ENCODE measurements at regions not wholly inside any gene's neighbourhood (a gene's known extent, or its start where the extent isn't known, plus 50 kb on each side); places are given as distances from the start of the nearest gene placed in this dataset.

DNA sequence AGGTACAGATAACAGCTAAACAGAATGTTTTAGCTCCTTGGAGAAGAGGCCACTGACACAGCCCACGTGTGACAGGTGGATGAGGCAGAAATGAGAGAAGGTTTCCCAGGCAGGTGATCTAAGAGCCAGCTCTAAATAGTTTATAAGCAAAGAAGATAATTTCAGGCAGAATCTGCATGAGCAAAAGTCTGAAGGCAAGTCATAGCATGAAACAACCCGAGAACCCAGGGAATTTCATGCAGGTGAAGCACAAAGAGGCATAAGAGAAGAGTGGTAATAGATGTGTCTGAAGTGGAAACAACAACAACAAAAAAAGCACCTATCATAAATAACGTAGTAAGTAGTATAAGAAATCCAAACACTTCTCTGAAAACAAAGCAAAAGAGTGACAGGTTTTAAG is 275.8 kb upstream of the CPEB2 start:
- Mint-ChIP-seq H3K36me3 (ENCODE audit: low read depth) (no peaks in the 10 kb centered on the region), H3K9me3 (no peaks in the 10 kb centered on the region), H3K27ac (no peak overlapping the region), H3K27me3 (ENCODE audit: low read depth) (no peaks in the 10 kb centered on the region), H3K4me3 (no peak overlapping the region), H3K4me1 (ENCODE audit: low read depth) (no peaks in the 10 kb centered on the region)
- DNase-seq (ENCODE audit: low spot score): no peak

DNA sequence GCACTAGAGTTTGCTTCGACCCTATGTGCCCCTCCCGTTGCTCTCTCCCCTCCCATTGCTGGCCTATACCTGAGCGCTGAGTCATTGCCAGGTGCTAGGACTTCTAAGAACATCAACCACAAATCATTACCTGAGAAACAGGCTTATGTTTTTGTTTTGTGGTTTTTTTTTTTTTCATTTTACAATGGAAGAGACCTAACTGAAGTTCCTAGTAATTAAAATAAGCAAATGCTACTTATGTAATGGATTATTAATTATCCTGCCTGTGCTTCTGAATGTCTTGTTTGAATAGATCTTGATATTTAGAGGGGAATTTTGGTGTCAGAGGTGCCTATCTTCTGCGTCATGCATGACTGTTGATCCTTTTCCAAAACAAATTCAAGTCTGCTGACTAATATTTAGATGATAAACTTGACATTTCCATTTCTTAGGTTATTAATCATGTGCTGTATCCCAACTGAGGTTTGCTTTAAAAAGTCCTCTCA is 275.4 kb upstream of the CPEB2 start:
- Mint-ChIP-seq H3K4me3 (no peak overlapping the region), H3K27ac (no peak overlapping the region), H3K9me3 (no peaks in the 10 kb centered on the region), H3K36me3 (ENCODE audit: low read depth) (no peaks in the 10 kb centered on the region), H3K4me1 (ENCODE audit: low read depth) (no peaks in the 10 kb centered on the region), H3K27me3 (ENCODE audit: low read depth) (no peaks in the 10 kb centered on the region)
- DNase-seq (ENCODE audit: low spot score): no peak

DNA sequence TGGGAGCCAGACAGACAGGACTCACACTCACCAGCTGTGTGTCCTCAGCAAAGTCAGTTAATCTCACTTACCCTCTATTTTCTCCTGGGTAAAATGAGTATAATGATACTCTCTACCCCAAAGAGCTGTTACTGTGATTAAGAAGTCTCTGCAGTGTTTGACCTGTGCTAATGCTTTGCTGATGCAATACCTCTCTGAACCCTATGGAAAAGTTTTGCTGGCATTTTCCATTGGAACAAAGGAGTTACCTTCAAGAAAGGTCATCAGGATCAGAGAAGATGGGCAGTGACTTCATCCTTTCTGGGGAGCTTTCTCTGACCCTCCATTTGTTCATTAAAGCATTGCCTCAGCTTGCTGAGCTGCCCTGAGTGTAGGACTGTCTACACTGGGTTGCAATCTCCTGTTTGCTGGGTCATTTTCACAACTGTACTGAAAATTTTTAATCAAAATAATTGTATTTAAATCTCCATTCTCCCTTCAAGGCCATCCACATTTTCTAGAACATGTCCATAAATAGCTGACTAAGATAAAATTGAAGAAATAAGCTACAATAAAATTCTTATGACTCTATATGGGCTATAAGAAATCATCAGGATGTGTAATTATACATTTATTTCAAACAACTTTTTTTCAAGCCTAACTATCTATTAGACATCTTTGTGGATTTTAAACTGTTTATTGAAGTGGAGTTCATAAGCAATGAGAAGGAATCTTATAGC is 272.8 kb upstream of the CPEB2 start:
- Mint-ChIP-seq H3K36me3 (ENCODE audit: low read depth) (no peaks in the 10 kb centered on the region), H3K9me3 (no peaks in the 10 kb centered on the region), H3K27ac (no peak overlapping the region), H3K4me1 (ENCODE audit: low read depth) (no peaks in the 10 kb centered on the region), H3K4me3 (no peak overlapping the region), H3K27me3 (ENCODE audit: low read depth) (no peaks in the 10 kb centered on the region)
- DNase-seq (ENCODE audit: low spot score): no peak

DNA sequence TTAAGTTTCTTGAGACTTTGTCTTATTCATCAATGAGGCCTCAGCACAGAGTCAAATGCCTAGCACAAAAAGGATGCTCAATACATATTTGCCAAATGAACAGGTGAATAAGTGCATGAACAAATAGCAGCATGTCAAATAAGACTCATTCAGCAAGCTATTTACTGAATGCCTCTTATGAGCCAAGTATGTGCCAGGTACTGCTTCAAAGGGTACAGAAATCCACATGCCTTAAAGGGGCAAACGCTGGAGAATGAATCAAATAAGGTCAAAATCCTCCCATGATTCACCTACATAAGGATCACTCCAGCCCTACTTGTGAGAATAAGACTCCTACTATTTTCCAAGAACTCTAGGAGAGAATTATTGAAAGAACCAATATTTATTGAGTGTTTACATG is 260.2 kb upstream of the CPEB2 start:
- H3K9me3 Mint-ChIP-seq: no peaks in the 10 kb centered on the region
- no peaks in the 10 kb centered on the region for H3K4me1 Mint-ChIP-seq (ENCODE audit: low read depth)
- H3K4me3 Mint-ChIP-seq: no peak overlapping the region
- H3K36me3 Mint-ChIP-seq (ENCODE audit: low read depth): no peaks in the 10 kb centered on the region
- no peak for DNase-seq (ENCODE audit: low spot score)
- no peak overlapping the region for H3K27ac Mint-ChIP-seq
- no peaks in the 10 kb centered on the region for H3K27me3 Mint-ChIP-seq (ENCODE audit: low read depth)

DNA sequence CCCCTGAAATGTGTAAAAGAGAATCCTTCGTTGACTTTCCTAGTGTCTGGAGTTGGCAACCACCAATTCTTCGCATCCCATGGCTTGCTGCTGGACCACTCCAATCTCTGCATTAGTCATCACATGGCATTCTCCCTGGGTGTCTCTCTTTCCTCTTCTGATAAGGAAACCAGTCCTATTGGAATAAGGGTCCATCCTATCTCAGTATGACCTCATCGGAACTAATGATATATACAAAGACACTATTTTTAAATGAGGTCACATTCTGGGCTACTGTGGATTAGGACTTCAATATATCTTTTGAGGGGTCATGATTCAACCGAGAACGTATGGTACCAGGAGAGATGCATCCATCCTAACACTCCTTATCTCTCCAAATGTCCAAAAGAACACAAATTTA is 259.1 kb upstream of the CPEB2 start:
- Mint-ChIP-seq H3K27me3 (ENCODE audit: low read depth) (no peaks in the 10 kb centered on the region), H3K27ac (no peak overlapping the region), H3K4me1 (ENCODE audit: low read depth) (no peaks in the 10 kb centered on the region), H3K4me3 (no peak overlapping the region), H3K36me3 (ENCODE audit: low read depth) (no peaks in the 10 kb centered on the region), H3K9me3 (no peaks in the 10 kb centered on the region)
- DNase-seq (ENCODE audit: low spot score): no peak

DNA sequence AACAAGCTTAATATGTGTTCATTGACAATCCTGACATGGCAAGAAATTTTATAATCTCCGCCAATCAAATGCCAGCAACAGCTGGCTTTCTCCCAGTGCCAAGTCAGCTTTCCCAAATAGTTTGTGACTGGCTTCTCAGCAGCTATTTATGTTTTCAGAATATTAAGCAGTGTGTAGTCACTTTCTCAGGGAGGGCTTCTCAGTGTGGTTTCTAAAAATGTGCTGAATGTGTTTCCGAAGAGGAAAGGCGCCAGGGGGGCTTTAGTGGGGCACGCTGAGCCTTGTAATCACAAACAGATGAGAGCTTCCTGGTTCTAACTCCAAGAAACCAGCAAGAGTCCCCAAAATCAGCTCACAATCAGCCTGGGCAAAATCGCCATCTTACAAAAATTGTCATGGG is 258.7 kb upstream of the CPEB2 start:
- H3K36me3 Mint-ChIP-seq (ENCODE audit: low read depth): no peaks in the 10 kb centered on the region
- no peaks in the 10 kb centered on the region for H3K9me3 Mint-ChIP-seq
- H3K4me3 Mint-ChIP-seq: no peak overlapping the region
- H3K4me1 Mint-ChIP-seq (ENCODE audit: low read depth): no peaks in the 10 kb centered on the region
- H3K27me3 Mint-ChIP-seq (ENCODE audit: low read depth): no peaks in the 10 kb centered on the region
- no peak for DNase-seq (ENCODE audit: low spot score)
- no peak overlapping the region for H3K27ac Mint-ChIP-seq

DNA sequence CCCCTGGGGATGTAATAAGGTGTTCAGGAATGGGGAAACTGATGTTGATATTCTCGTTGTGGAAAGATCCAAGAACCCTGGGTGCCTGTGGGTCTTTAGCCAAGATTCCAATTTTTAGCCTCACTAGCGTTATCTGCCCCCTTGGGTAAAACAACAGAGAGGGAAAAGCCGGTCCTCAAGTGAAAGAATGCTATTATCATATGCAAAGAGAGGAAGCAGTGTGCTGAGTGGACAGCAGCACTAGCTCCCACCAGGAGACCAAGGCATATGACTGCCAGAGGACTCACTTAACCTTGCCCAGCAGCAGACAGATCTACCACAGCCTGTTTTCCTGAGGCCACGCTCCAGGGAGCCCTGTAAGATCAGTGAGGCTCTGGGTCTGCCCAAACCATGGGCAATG is 257.9 kb upstream of the CPEB2 start:
- H3K9me3 Mint-ChIP-seq: no peaks in the 10 kb centered on the region
- DNase-seq (ENCODE audit: low spot score): no peak
- H3K36me3 Mint-ChIP-seq (ENCODE audit: low read depth): no peaks in the 10 kb centered on the region

DNA sequence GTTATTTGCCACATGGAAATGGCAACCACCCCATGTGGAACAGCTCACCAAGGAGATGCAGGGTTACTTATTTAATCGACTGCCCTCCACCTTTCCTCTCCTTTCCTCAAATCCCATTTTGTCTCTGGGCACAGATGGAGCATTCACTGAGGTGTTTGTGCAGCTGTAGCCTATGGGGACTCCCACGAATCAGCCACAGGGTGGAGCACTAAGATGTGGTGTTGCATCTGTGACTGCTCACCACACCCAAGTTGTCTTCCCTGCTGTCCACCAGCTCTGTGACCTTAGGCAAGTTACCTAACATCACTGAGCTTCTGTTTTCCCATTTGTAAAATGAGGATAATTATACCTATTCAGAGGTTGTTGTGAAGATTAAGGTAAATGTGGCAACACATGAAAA is 252.4 kb upstream of the CPEB2 start:
- peaks cover 24% of the 10 kb centered on the region for H3K9me3 Mint-ChIP-seq
- no peaks in the 10 kb centered on the region for H3K36me3 Mint-ChIP-seq (ENCODE audit: low read depth)
- no peak overlapping the region for H3K27ac Mint-ChIP-seq
- H3K27me3 Mint-ChIP-seq (ENCODE audit: low read depth): no peaks in the 10 kb centered on the region
- no peak for DNase-seq (ENCODE audit: low spot score)
- H3K4me1 Mint-ChIP-seq (ENCODE audit: low read depth): no peaks in the 10 kb centered on the region
- H3K4me3 Mint-ChIP-seq: no peak overlapping the region

More for the DNA sequence above, 257.9 kb upstream of the CPEB2 start:
- no peak overlapping the region for H3K27ac Mint-ChIP-seq
- H3K27me3 Mint-ChIP-seq (ENCODE audit: low read depth): no peaks in the 10 kb centered on the region
- H3K4me3 Mint-ChIP-seq: no peak overlapping the region
- no peaks in the 10 kb centered on the region for H3K4me1 Mint-ChIP-seq (ENCODE audit: low read depth)

DNA sequence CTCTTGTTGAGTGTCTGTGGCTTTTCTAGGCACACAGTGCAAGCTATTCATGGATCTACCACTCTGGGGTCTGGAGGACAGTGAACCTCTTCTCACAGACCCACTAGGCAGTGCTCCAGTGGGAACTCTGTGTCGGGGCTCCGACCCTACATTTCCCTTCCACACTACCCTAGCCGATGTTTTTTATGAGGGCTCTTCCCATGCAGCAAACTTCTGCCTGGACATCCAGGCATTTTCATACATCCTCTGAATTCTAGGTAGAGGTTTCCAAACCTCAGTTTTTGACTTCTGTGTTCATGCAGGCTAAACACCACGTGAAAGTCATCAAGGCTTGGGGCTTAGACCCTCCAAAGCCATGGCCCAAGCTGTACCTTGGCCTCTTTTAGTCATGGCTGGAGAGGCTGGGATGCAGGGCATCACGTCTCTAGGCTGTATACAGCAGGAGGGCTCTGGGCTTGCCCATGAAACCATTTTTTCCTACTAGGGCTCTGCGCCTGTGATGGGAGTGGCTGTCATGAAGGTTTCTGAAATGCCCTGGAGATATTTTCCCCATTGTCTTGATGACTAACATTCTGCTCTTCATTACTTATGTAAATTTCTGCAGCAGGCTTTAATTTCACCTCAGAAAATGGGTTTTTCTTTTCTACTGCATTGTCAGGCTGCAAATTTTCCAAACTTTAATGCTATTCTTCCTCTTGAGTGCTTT is 249.8 kb upstream of the CPEB2 start:
- H3K36me3 Mint-ChIP-seq (ENCODE audit: low read depth): no peaks in the 10 kb centered on the region
- DNase-seq (ENCODE audit: low spot score): no peak
- H3K27ac Mint-ChIP-seq: no peak overlapping the region
- peaks cover 24% of the 10 kb centered on the region for H3K9me3 Mint-ChIP-seq
- H3K27me3 Mint-ChIP-seq (ENCODE audit: low read depth): no peaks in the 10 kb centered on the region
- no peak overlapping the region for H3K4me3 Mint-ChIP-seq
- H3K4me1 Mint-ChIP-seq (ENCODE audit: low read depth): no peaks in the 10 kb centered on the region

DNA sequence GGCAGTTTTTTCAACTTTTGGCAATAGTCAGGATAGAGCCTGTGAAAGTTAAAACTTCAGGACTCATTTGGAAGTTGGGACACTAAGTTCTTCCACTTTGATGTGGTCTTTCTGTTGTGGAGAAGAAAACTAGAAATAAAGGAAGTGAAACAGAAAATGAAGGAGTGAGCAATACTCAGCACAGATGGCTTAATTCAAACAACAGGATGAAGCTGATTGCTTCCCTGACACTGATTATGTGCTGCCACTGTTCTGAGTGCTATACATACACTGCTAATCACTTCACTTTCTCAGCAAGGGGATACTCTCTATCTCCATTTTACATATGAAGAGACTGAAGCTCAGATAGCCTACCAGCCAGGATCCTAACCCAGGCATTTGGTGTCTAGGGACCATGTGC is 235.1 kb upstream of the CPEB2 start:
- DNase-seq (ENCODE audit: low spot score): no peak
- Mint-ChIP-seq H3K36me3 (ENCODE audit: low read depth) (no peaks in the 10 kb centered on the region), H3K4me1 (ENCODE audit: low read depth) (no peaks in the 10 kb centered on the region), H3K4me3 (no peak overlapping the region), H3K9me3 (no peaks in the 10 kb centered on the region), H3K27me3 (ENCODE audit: low read depth) (no peaks in the 10 kb centered on the region), H3K27ac (no peak overlapping the region)

DNA sequence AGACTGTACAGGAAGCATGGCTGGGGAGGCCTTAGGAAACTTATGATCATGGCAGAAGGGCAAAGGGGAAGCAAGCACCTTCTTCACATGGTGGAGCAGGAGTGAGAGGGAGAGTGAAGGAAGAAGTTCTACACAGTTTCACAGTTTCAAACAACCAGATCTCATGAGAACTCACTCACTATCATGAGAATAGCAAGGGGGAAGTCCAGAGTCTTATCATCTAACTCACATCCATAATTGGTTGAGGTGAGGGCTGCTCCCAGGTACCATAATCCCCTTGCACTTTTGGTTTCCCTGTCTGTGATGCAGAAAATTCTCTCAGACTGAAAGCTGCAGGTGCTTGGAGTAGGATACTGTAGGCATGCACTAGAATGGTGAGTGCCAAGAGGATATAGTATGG is 233.8 kb upstream of the CPEB2 start:
- no peaks in the 10 kb centered on the region for H3K27me3 Mint-ChIP-seq (ENCODE audit: low read depth)
- peaks cover 3% of the 10 kb centered on the region for H3K9me3 Mint-ChIP-seq
- H3K4me3 Mint-ChIP-seq: no peak overlapping the region
- H3K36me3 Mint-ChIP-seq (ENCODE audit: low read depth): no peaks in the 10 kb centered on the region
- no peaks in the 10 kb centered on the region for H3K4me1 Mint-ChIP-seq (ENCODE audit: low read depth)
- no peak overlapping the region for H3K27ac Mint-ChIP-seq
- DNase-seq (ENCODE audit: low spot score): no peak

DNA sequence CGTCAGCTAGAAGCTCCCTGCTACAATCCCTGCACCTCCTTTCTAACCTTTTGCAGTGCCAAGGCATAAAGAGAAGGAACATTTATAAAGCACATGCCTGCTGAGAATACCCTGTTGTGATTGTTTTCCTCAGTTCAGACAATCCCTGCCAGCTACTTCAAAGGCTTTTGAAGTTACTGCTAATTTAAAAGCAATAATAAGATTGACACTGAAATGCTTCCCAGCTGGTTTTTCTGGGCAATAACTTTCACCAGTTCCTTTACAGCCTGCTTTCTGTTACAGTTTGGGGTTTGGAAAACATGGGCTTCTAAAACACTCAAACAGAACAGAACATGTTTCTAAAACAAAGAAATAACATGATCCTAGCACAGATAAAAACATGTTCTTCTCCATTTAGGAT is 232.3 kb upstream of the CPEB2 start:
- Mint-ChIP-seq H3K27ac (no peak overlapping the region), H3K4me3 (no peak overlapping the region), H3K4me1 (ENCODE audit: low read depth) (no peaks in the 10 kb centered on the region), H3K27me3 (ENCODE audit: low read depth) (no peaks in the 10 kb centered on the region), H3K9me3 (peaks cover 5% of the 10 kb centered on the region), H3K36me3 (ENCODE audit: low read depth) (no peaks in the 10 kb centered on the region)
- no peak for DNase-seq (ENCODE audit: low spot score)

DNA sequence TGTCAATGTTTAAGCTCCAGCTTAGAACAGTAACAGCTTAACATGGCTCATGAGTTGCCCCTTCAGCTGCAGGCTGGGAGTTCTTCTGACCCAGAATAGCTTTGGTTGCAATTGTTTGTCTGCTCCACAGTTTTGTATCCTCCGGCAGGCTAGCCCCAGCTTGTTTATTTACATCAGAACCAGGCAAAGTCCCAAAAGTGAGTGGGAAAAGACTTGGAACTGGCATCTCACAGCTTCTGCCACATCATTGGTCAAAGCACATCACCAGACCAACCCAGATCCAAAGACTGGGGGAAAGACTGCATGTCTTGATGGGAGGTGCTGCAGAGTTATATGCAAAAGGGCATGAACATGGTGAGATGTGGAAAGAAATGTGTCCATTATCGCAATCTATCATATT is 231.2 kb upstream of the CPEB2 start:
- no peaks in the 10 kb centered on the region for H3K27me3 Mint-ChIP-seq (ENCODE audit: low read depth)
- no peak for DNase-seq (ENCODE audit: low spot score)
- peaks cover 5% of the 10 kb centered on the region for H3K9me3 Mint-ChIP-seq
- no peak overlapping the region for H3K4me3 Mint-ChIP-seq
- H3K27ac Mint-ChIP-seq: no peak overlapping the region
- no peaks in the 10 kb centered on the region for H3K36me3 Mint-ChIP-seq (ENCODE audit: low read depth)
- no peaks in the 10 kb centered on the region for H3K4me1 Mint-ChIP-seq (ENCODE audit: low read depth)

DNA sequence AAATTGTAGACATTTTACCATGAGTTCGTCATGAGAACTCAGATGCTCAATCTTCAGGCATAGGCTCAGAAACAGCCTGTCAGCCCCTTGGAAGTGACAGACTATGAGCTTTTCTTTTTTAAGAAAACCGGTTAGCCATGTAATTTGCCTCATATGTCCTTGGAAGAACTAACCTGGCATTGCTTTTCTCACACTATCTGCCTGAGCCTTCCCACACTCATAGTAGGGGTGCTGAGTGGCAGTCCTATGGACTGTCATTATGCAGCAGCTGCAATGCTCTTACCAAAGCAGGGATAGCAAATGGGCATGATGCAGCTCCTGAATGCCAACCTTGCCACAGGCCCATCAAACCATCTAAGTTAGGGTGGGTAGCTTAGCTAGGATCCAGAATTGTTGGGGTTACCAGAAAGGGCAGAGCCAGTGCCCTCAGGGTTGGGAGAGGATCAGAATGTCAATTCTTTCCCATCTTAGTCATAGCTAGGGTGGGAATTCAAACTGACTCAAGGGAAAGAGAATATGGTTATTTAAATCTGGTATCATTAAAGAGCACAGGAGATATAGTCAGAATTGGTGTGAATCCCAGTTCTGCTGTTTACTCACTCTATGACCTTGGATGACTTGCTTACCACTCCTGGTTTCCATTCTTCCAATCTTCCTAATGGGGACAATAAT is 230.6 kb upstream of the CPEB2 start:
- Mint-ChIP-seq H3K4me1 (ENCODE audit: low read depth) (no peaks in the 10 kb centered on the region), H3K9me3 (peaks cover 5% of the 10 kb centered on the region), H3K27ac (no peak overlapping the region), H3K36me3 (ENCODE audit: low read depth) (no peaks in the 10 kb centered on the region), H3K4me3 (no peak overlapping the region), H3K27me3 (ENCODE audit: low read depth) (no peaks in the 10 kb centered on the region)
- no peak for DNase-seq (ENCODE audit: low spot score)
